HCT116 (cell line): ENCODE measurements at regions not wholly inside any gene's neighbourhood (a gene's known extent, or its start where the extent isn't known, plus 50 kb on each side); places are given as distances from the start of the nearest gene placed in this dataset.

Experiments
- CTCF ChIP-seq, 3 experiments: fragments of 200-600 bp in 1 of 3; sonication (generic) in 1 of 3; IDR thresholded peaks in 2 of 3; conservative IDR thresholded peaks in 1 of 3; 2 replicates each; pipeline ENCODE4 v1.5.1; 2012 to 2017; ENCODE audit warnings: low read depth in 2 of 3, low read length in 2 of 3, antibody characterized with exemption in 1 of 3, borderline replicate concordance in 1 of 3, control low read depth in 1 of 3, mild to moderate bottlenecking in 1 of 3, mixed read lengths in 1 of 3, mixed run types in 1 of 3, moderate library complexity in 1 of 3; ENCODE audit not compliant: insufficient read depth in 1 of 3
- EZH2phosphoT487 ChIP-seq: fragments of 200-600 bp; IDR thresholded peaks from 2 replicates; pipeline ENCODE4 v1.6.1; 2018; ENCODE audit warnings: antibody characterized with exemption, borderline replicate concordance
- JUND ChIP-seq: IDR thresholded peaks from 2 replicates; pipeline ENCODE4 v1.6.1; 2012
- RAD21 ChIP-seq: IDR thresholded peaks from 2 replicates; pipeline ENCODE4 v1.6.1; 2012; ENCODE audit warnings: low read depth, mild to moderate bottlenecking
- TCF7L2 ChIP-seq: IDR thresholded peaks from 2 replicates; pipeline ENCODE4 v1.7.0; 2011; ENCODE audit warnings: borderline replicate concordance, inconsistent platforms; ENCODE audit not compliant: insufficient read depth, insufficient read length; ENCODE audit errors: extremely low read depth

GRCh38 chr12:40511341-40511740, 180.9 kb upstream of the CNTN1 start:
- TF ChIP-seq RAD21 (no peak), TCF7L2 (no peak), JUND (no peak), CTCF (IDR thresholded peaks at IDR 0.05 in 2 of 3, conservative IDR thresholded peaks at IDR 0.05 in 1 of 3; ENCODE audit: borderline replicate concordance in 1 of 3, insufficient read depth in 1 of 3, low read depth in 2 of 3, low read length in 2 of 3) (no peak), EZH2phosphoT487 (no peak)
